RPMI7951 (cell line): ENCODE measurements at regions not wholly inside any gene's neighbourhood (a gene's known extent, or its start where the extent isn't known, plus 50 kb on each side); places are given as distances from the start of the nearest gene placed in this dataset.

Experiments used
- DNase-seq: peaks from one replicate; pipeline ENCODE4 v3.0.0-alpha.2; 2012; ENCODE audit warnings: low read depth

DNA sequence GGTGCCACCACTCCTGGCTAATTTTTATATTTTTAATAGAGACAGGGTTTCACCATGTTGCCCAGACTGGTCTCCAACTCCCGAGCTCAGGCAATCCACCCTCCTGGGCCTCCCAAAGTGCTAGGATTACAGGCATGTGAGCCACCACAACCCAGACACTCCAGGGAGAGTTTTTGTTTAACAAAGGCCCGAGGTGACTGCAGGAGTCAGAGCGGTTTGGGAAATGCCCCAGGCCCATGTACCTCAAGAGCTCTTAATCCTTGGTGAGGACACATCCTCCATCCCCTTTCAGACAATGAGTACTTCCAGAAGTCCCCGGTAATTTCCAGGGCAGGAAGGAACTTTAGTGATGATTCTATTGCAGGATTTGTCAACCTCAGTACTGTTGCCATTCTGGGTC, 176.0 kb downstream of the ESRRB start:
- DNase-seq, result no peak

GRCh38 chr14:76564471-76565422, 188.8 kb downstream of the ESRRB start:
- DNase-seq, result peak; percentile 15

DNA sequence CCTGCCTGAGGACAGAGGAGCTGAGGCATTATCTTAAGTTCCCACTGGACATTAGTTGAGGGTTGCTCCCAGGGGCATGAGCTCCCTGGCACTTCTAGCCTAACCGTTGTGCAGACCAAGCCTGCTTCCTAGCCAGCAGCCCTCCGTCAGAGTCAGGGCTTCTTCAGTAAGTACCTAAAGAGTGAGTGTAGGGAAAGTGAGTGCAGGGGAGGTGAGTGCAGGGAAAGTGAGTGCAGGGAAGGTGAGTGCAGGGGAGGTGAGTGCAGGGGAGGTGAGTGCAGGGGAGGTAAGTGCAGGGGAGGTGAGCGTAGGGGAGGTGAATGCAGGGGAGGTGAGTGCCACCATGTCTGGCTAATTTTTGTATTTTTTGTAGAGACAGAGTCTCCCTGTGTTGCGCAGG, 190.5 kb downstream of the ESRRB start:
- no peak for DNase-seq

DNA sequence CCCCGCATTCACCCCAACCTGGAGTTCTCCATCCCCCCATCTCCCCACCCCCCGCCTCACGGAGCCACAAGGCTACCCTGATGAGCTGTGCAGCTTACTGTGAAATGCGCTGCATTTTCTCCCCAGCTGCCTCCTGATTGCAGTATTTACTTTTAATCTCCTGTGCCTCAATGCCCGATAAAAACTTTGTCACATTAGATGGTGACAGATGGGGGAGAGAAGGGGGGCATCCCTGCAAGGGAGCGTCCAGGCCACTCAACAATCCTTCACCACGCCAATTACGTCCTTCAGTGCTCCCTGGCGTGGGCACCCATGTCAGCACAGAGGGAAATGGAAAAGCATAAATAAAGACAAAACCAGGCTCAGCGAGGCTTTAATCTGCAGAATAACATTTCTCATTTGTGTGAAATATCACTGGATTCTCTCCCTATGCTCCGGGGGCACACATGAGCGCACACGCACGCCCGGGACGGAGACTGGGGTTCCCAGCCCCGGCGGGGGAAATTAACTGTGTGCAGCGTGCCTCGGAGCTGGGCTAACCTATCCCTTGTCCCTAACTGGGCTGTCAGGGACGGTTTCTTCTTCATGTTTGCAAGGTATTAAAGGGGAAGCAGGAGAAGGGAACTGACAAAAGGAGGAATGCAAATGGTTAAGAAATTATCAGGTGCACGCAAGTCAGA, 186.7 kb upstream of the VASH1 start:
- no peak for DNase-seq

DNA sequence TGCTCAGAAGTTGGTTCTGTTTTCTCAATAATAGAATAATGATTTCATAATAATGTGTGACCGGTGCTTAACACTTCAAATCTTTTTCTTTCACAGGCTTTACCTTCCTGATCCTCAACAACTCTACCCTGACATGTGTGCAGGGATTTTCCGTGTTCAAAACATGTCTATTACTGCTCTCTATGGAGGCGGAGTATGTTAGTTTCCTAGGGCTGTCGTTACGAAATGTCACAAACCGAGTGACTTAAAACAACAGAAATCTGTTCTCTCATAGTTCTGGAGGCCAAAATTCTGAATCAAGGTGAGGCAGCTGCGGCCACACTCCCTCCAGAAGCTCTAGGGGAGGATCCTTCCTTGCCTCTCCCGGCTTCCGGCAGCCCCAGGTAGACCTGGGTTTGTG, 186.2 kb upstream of the VASH1 start:
- no peak for DNase-seq

DNA sequence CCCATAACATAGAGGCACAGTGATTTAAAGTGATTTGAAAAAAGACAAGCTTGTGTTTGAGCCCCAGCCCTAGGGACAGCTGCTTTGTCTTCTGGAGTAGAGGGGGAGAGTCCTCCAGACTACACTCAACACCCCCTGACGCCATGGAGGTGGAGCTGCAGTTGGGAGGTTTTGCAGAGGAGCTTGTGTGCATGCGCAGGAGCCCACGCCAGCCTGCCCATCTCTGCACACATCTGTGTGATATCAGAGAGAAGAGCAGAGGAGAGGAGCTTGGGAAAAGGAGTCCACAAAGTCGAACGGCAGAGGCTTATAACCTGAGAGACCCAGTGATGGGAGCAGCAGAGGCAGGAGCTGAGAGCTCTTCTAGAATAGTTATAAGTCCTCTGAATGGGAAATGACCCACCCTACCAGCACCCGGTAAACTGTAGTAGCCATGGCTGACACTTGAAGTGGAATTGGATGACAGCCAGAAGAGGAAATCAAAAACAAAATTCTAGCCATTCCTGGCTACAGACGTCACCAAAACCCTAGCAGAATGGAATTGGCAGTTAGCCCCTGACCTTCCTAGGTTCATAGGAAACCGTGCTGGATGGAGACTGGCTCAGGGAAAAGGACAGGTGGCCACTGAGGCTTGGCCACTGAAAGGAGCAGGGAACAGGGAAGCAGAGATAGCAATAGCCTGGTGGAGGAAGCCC, 185.1 kb upstream of the VASH1 start:
- no peak for DNase-seq

GRCh38 chr14:76577090-76577489, 184.2 kb upstream of the VASH1 start:
- no peak for DNase-seq

DNA sequence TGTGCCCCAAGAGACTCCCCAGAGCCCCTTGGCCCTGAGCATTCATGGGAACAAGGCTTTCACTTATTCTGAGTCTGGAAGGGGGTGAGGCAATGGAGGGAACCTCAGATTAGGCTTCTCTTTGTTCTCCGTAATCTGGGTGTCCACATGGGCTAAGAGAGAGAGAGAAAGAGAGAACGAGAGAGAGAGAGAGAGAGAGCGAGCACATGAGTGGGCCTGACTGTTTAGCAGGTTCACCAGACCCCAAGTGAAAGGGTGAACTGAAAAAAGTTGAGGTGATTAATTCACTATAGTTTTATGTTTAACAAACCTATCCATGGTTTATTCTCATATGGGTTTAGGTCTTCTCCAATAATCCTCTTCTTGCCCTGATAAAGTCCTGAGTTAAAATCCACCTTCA, 183.4 kb upstream of the VASH1 start:
- no peak for DNase-seq

- no peak for DNase-seq
These were observed 180.9 kb upstream of the VASH1 start for GRCh38 chr14:76580399-76580798.

DNA sequence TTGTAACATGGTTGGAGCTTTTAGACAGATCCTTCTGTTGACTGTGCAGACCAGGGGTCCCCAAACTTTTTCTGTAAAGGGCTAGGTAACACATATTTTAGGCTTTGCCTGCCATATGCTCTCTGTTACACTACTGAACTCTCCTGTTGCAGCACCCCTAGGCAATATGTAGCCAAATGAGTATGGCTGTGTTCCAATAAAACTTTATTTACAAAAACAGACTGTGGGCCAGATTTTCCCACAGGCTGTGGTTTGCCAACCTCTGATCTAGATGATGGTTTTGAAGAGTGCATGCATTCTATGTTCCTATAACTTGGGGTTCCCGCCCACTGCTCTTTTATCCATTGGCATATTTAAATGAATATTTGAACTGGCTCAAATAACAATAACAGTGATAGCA, 180.3 kb upstream of the VASH1 start:
- no peak for DNase-seq

GRCh38 chr14:76581592-76581991, 179.7 kb upstream of the VASH1 start:
- no peak for DNase-seq

- no peak for DNase-seq
These were observed 178.8 kb upstream of the VASH1 start for GRCh38 chr14:76582447-76582846.

GRCh38 chr14:76583174-76583573, 178.1 kb upstream of the VASH1 start:
- no peak for DNase-seq

GRCh38 chr14:76583805-76584204, 177.5 kb upstream of the VASH1 start:
- DNase-seq, result no peak

GRCh38 chr14:76584271-76584702, 177.0 kb upstream of the VASH1 start:
- DNase-seq, result no peak

GRCh38 chr14:76585616-76586015, 175.7 kb upstream of the VASH1 start:
- DNase-seq, result no peak

GRCh38 chr14:76589246-76589645, 172.0 kb upstream of the VASH1 start:
- DNase-seq, result no peak

DNA sequence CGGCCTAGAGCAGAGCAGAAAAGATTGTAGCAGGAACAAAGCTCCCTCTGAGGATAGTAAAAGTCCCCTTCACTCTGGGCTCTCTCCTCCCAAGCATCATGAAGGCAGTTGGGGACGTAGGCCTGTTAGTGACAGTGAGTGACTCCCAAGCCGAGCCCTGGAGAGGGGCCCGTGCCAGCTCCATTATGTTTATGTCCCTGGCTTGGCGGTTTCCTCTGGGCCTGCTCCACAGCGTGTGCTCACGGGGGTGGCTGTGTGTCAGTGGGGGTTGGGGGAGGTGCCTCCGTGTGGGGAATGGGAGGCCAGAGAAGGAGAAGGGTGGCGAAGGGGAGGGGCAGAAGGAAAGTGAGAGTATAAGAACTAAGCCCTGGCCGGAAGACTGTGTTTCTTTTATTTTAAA, 170.0 kb upstream of the VASH1 start:
- DNase-seq, result no peak

DNA sequence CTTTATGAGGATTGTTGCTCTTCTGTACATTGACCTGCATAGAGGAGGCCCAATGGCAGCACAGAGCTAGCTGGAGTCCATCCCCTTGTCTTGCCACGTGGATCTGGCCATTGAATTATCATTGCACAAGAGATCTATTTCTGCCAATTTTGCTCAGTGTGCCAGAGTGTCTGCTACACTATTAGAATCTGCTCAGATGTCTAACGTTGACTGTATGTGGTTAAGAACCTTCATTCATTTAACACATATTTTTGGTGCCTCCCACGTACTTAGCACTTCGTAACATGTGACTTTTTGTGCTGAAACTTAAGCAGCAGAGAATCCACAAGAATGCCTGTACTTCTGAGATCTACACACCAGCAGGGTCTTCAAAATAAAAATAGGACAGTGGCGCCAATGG, 166.0 kb upstream of the VASH1 start:
- DNase-seq, result no peak

DNA sequence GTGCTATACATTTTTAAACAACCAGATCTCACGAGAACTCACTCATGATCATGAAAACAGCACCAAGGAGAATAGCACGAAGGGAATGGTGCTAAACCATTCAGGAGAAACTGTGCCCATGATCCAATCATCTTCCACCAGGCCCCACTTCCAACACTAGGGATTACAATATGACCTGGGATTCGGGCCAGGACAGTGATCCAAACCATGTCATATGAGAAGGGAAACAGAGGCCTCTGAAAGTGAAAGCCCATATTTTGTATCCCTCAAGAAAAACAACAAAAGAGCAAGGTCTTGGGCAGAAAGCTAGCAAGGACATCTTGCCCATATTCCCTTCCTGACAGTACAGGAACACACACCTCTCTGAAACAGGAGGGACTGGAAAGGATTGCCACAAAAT, 163.9 kb upstream of the VASH1 start:
- DNase-seq, result no peak

DNA sequence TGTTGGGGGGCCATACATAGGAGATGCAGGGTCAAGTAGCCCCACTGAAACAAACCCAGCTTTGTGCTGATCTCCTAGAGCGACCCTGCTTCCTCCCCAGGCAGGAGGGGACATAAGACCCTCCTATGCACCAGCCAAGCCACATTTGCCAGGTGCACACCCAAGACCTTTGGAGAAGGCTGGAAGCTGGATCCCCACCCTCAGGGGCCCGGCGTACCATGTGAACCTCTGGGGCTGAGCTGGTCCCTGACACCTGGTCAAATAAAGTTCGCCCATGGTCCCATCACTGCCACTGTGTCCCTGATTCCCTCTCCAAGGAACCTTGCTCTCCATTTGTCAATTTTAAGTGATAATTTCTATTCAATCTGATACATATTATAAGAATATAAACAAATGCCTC, 162.1 kb upstream of the VASH1 start:
- DNase-seq, result no peak

GRCh38 chr14:76599559-76600287, 161.5 kb upstream of the VASH1 start:
- no peak for DNase-seq
